ENCODE measurements at regions not wholly inside any gene's neighbourhood (a gene's known extent, or its start where the extent isn't known, plus 50 kb on each side); places are given as distances from the start of the nearest gene placed in this dataset.

GRCh38 chr3:29156086-29156715 is 124.7 kb upstream of the RBMS3 start:
- H3K36me3 ChIP-seq (ENCODE audit: control insufficient read depth, insufficient read depth, low read length): no peaks in the 10 kb centered on the region
- 49 to 50% methylated on average over 5 of the region's 5 CpGs for WGBS, 2 experiments
- no peaks in the 10 kb centered on the region for H3K27me3 ChIP-seq (ENCODE audit: control insufficient read depth, insufficient read depth, low read length, poor library complexity, severe bottlenecking)
- no peak overlapping the region for H3K27ac ChIP-seq (ENCODE audit: insufficient read depth, low read depth, low read length, poor library complexity, severe bottlenecking)
- H3K9me3 ChIP-seq (ENCODE audit: control insufficient read depth, low read length): no peaks in the 10 kb centered on the region
- no peaks in the 10 kb centered on the region for H3K4me1 ChIP-seq (ENCODE audit: control insufficient read depth, insufficient read depth, low read length)
- no peak overlapping the region for H3K4me3 ChIP-seq (ENCODE audit: insufficient read depth, low read depth, low read length)

- H3K4me3 ChIP-seq (ENCODE audit: insufficient read depth, low read depth, low read length): no peak overlapping the region
- 92 to 94% methylated on average over 2 to 3 of the region's 3 CpGs for WGBS, 2 experiments
- no peaks in the 10 kb centered on the region for H3K9me3 ChIP-seq (ENCODE audit: control insufficient read depth, low read length)
Measured at GRCh38 chr3:29164825-29165224, 116.0 kb upstream of the RBMS3 start.

GRCh38 chr3:29167180-29167579 is 113.7 kb upstream of the RBMS3 start:
- H3K27ac ChIP-seq (ENCODE audit: insufficient read depth, low read depth, low read length, poor library complexity, severe bottlenecking): no peak overlapping the region
- no peaks in the 10 kb centered on the region for H3K9me3 ChIP-seq (ENCODE audit: control insufficient read depth, low read length)
- H3K4me1 ChIP-seq (ENCODE audit: control insufficient read depth, insufficient read depth, low read length): peaks cover 9% of the 10 kb centered on the region
- no peak overlapping the region for H3K4me3 ChIP-seq (ENCODE audit: insufficient read depth, low read depth, low read length)
- no peaks in the 10 kb centered on the region for H3K27me3 ChIP-seq (ENCODE audit: control insufficient read depth, insufficient read depth, low read length, poor library complexity, severe bottlenecking)
- no CpG with 5 or more reads among the region's 1 CpG for WGBS, 2 experiments
- no peaks in the 10 kb centered on the region for H3K36me3 ChIP-seq (ENCODE audit: control insufficient read depth, insufficient read depth, low read length)

More at GRCh38 chr3:29164825-29165224, 116.0 kb upstream of the RBMS3 start:
- Histone ChIP-seq H3K27ac (ENCODE audit: insufficient read depth, low read depth, low read length, poor library complexity, severe bottlenecking) (no peak overlapping the region), H3K36me3 (ENCODE audit: control insufficient read depth, insufficient read depth, low read length) (no peaks in the 10 kb centered on the region), H3K4me1 (ENCODE audit: control insufficient read depth, insufficient read depth, low read length) (no peaks in the 10 kb centered on the region), H3K27me3 (ENCODE audit: control insufficient read depth, insufficient read depth, low read length, poor library complexity, severe bottlenecking) (no peaks in the 10 kb centered on the region)

- Histone ChIP-seq H3K36me3 (ENCODE audit: control insufficient read depth, insufficient read depth, low read length) (no peaks in the 10 kb centered on the region), H3K4me1 (ENCODE audit: control insufficient read depth, insufficient read depth, low read length) (peaks cover 9% of the 10 kb centered on the region), H3K27ac (ENCODE audit: insufficient read depth, low read depth, low read length, poor library complexity, severe bottlenecking) (no peak overlapping the region), H3K4me3 (ENCODE audit: insufficient read depth, low read depth, low read length) (no peak overlapping the region), H3K9me3 (ENCODE audit: control insufficient read depth, low read length) (no peaks in the 10 kb centered on the region), H3K27me3 (ENCODE audit: control insufficient read depth, insufficient read depth, low read length, poor library complexity, severe bottlenecking) (no peaks in the 10 kb centered on the region)
- 100% methylated on average over 1 of the region's 2 CpGs for WGBS, 2 experiments
Measured at GRCh38 chr3:29168081-29168480, 112.8 kb upstream of the RBMS3 start.

GRCh38 chr3:29168696-29169095 is 112.2 kb upstream of the RBMS3 start:
- H3K4me1 ChIP-seq (ENCODE audit: control insufficient read depth, insufficient read depth, low read length): peaks cover 9% of the 10 kb centered on the region
- no peaks in the 10 kb centered on the region for H3K36me3 ChIP-seq (ENCODE audit: control insufficient read depth, insufficient read depth, low read length)
- no peaks in the 10 kb centered on the region for H3K9me3 ChIP-seq (ENCODE audit: control insufficient read depth, low read length)
- no peak overlapping the region for H3K27ac ChIP-seq (ENCODE audit: insufficient read depth, low read depth, low read length, poor library complexity, severe bottlenecking)
- no peak overlapping the region for H3K4me3 ChIP-seq (ENCODE audit: insufficient read depth, low read depth, low read length)
- WGBS, 2 experiments: 86 to 100% methylated on average over 1 of the region's 1 CpG
- no peaks in the 10 kb centered on the region for H3K27me3 ChIP-seq (ENCODE audit: control insufficient read depth, insufficient read depth, low read length, poor library complexity, severe bottlenecking)

GRCh38 chr3:29169451-29169850 is 111.4 kb upstream of the RBMS3 start:
- Histone ChIP-seq H3K4me3 (ENCODE audit: insufficient read depth, low read depth, low read length) (no peak overlapping the region), H3K27ac (ENCODE audit: insufficient read depth, low read depth, low read length, poor library complexity, severe bottlenecking) (no peak overlapping the region), H3K27me3 (ENCODE audit: control insufficient read depth, insufficient read depth, low read length, poor library complexity, severe bottlenecking) (no peaks in the 10 kb centered on the region), H3K4me1 (ENCODE audit: control insufficient read depth, insufficient read depth, low read length) (peaks cover 9% of the 10 kb centered on the region), H3K9me3 (ENCODE audit: control insufficient read depth, low read length) (no peaks in the 10 kb centered on the region), H3K36me3 (ENCODE audit: control insufficient read depth, insufficient read depth, low read length) (no peaks in the 10 kb centered on the region)
- WGBS, 2 experiments: 94% methylated on average over 3 of the region's 3 CpGs

GRCh38 chr3:29171043-29171990 is 109.6 kb upstream of the RBMS3 start:
- Histone ChIP-seq H3K27me3 (ENCODE audit: control insufficient read depth, insufficient read depth, low read length, poor library complexity, severe bottlenecking) (no peaks in the 10 kb centered on the region), H3K4me3 (ENCODE audit: insufficient read depth, low read depth, low read length) (no peak overlapping the region), H3K9me3 (ENCODE audit: control insufficient read depth, low read length) (no peaks in the 10 kb centered on the region), H3K36me3 (ENCODE audit: control insufficient read depth, insufficient read depth, low read length) (no peaks in the 10 kb centered on the region), H3K4me1 (ENCODE audit: control insufficient read depth, insufficient read depth, low read length) (peaks cover 11% of the 10 kb centered on the region), H3K27ac (ENCODE audit: insufficient read depth, low read depth, low read length, poor library complexity, severe bottlenecking) (peak overlapping the region; percentile 27)
- 60 to 71% methylated on average over 5 to 6 of the region's 6 CpGs for WGBS, 2 experiments

- peaks cover 13% of the 10 kb centered on the region for H3K4me1 ChIP-seq (ENCODE audit: control insufficient read depth, insufficient read depth, low read length)
- no peak overlapping the region for H3K4me3 ChIP-seq (ENCODE audit: insufficient read depth, low read depth, low read length)
- H3K27me3 ChIP-seq (ENCODE audit: control insufficient read depth, insufficient read depth, low read length, poor library complexity, severe bottlenecking): no peaks in the 10 kb centered on the region
- no peaks in the 10 kb centered on the region for H3K36me3 ChIP-seq (ENCODE audit: control insufficient read depth, insufficient read depth, low read length)
- no peaks in the 10 kb centered on the region for H3K9me3 ChIP-seq (ENCODE audit: control insufficient read depth, low read length)
- H3K27ac ChIP-seq (ENCODE audit: insufficient read depth, low read depth, low read length, poor library complexity, severe bottlenecking): no peak overlapping the region
- WGBS, 2 experiments: 28 to 43% methylated on average over 2 of the region's 2 CpGs
Measured at GRCh38 chr3:29176501-29176900, 104.4 kb upstream of the RBMS3 start.

- WGBS, 2 experiments: 86 to 95% methylated on average over 4 of the region's 4 CpGs
- H3K4me1 ChIP-seq (ENCODE audit: control insufficient read depth, insufficient read depth, low read length): peaks cover 10% of the 10 kb centered on the region
- no peaks in the 10 kb centered on the region for H3K36me3 ChIP-seq (ENCODE audit: control insufficient read depth, insufficient read depth, low read length)
- H3K4me3 ChIP-seq (ENCODE audit: insufficient read depth, low read depth, low read length): no peak overlapping the region
- H3K9me3 ChIP-seq (ENCODE audit: control insufficient read depth, low read length): no peaks in the 10 kb centered on the region
- H3K27ac ChIP-seq (ENCODE audit: insufficient read depth, low read depth, low read length, poor library complexity, severe bottlenecking): no peak overlapping the region
- H3K27me3 ChIP-seq (ENCODE audit: control insufficient read depth, insufficient read depth, low read length, poor library complexity, severe bottlenecking): no peaks in the 10 kb centered on the region
Measured at GRCh38 chr3:29178809-29179793, 101.8 kb upstream of the RBMS3 start.
